ENCODE measurements at regions not wholly inside any gene's neighbourhood (a gene's known extent, or its start where the extent isn't known, plus 50 kb on each side); places are given as distances from the start of the nearest gene placed in this dataset.

DNA sequence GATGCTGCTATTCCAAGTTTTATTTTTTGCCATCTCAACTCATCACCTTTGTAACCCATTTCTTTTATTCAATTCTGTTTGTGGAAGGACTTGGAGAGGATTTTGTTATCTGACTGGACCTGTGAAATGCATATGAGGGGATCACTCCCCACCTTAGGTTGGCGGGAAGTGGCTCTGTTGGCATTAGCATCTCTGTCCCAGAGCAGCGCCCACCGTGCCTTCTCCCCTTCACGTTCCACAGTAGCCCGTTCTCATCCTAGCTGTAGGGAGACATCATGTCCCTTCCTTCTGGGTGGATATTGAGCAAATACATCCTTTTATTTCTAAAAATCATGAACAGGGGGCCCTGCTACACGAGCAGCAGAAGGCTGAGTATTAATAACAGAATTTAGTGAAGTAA, 330.4 kb downstream of the RFC3 start:
- TF ChIP-seq POLR2A (IDR thresholded peaks at IDR 0.05; ENCODE audit: borderline replicate concordance, extremely low read depth, insufficient read depth, insufficient read length): no peak
- no peak for TF ChIP-seq POLR2AphosphoS5 (IDR thresholded peaks at IDR 0.05; ENCODE audit: low read depth, low read length)
- TF ChIP-seq, protein P1, sequence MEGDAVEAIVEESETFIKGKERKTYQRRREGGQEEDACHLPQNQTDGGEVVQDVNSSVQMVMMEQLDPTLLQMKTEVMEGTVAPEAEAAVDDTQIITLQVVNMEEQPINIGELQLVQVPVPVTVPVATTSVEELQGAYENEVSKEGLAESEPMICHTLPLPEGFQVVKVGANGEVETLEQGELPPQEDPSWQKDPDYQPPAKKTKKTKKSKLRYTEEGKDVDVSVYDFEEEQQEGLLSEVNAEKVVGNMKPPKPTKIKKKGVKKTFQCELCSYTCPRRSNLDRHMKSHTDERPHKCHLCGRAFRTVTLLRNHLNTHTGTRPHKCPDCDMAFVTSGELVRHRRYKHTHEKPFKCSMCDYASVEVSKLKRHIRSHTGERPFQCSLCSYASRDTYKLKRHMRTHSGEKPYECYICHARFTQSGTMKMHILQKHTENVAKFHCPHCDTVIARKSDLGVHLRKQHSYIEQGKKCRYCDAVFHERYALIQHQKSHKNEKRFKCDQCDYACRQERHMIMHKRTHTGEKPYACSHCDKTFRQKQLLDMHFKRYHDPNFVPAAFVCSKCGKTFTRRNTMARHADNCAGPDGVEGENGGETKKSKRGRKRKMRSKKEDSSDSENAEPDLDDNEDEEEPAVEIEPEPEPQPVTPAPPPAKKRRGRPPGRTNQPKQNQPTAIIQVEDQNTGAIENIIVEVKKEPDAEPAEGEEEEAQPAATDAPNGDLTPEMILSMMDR (IDR thresholded peaks at IDR 0.05 in 2 of 3, conservative IDR thresholded peaks at IDR 0.05 in 1 of 3; ENCODE audit: borderline replicate concordance in 1 of 3, insufficient read depth in 1 of 3, low read depth in 2 of 3, low read length in 2 of 3): no peak
- TF ChIP-seq JUND (IDR thresholded peaks at IDR 0.05): no peak
- TF ChIP-seq SP1 (IDR thresholded peaks at IDR 0.05; ENCODE audit: low read depth): no peak
- no peak for TF ChIP-seq EZH2phosphoT487 (IDR thresholded peaks at IDR 0.05; ENCODE audit: borderline replicate concordance)
- TF ChIP-seq ATF3 (IDR thresholded peaks at IDR 0.05): no peak
